Body of pancreas (tissue), 4 donors: ENCODE measurements at regions not wholly inside any gene's neighbourhood (a gene's known extent, or its start where the extent isn't known, plus 50 kb on each side); places are given as distances from the start of the nearest gene placed in this dataset.

Experiments
- ATAC-seq: fragments of 150-250 bp; one replicate; pipeline ENCODE4 v1.9.1; 2016
- DNase-seq, 4 donors: peaks; one replicate each; pipeline ENCODE4 v3.0.0-alpha.2; 2019
- H3K27ac ChIP-seq, 4 donors: fragments of 200-600 bp; sonication (generic); 1 replicate in 3 of 4; 2 replicates in 1 of 4; pipeline versions ENCODE4 v1.5.1 to v1.6.1; 2016 to 2019; ENCODE audit warnings: mild to moderate bottlenecking in 1 of 4, mixed read lengths in 1 of 4, moderate library complexity in 1 of 4
- H3K27me3 ChIP-seq, 2 donors: fragments of 200-600 bp; sonication (generic); one replicate each; pipeline ENCODE4 v1.6.0; 2016; ENCODE audit warnings: mild to moderate bottlenecking in 1 of 2
- H3K36me3 ChIP-seq, 2 donors: fragments of 200-600 bp; sonication (generic); replicated peaks in 1 of 2; 2 replicates each; pipeline ENCODE4 v1.5.1; 2016; ENCODE audit warnings: low read depth in 2 of 2; ENCODE audit not compliant: insufficient read depth in 1 of 2
- H3K4me1 ChIP-seq: fragments of 200-600 bp; sonication (generic); one replicate; pipeline ENCODE4 v1.6.0; 2016
- H3K4me3 ChIP-seq, 2 donors: fragments of 200-600 bp; sonication (generic); 1 replicate in 1 of 2; 2 replicates in 1 of 2; pipeline ENCODE4 v1.5.1; 2016 to 2019
- H3K9me3 ChIP-seq, 3 donors: fragments of 200-600 bp; sonication (generic); 1 replicate in 2 of 3; 2 replicates in 1 of 3; pipeline ENCODE4 v1.5.1; 2016
- POLR2A ChIP-seq, 3 donors: fragments of 450-650 bp; IDR thresholded peaks; one replicate each; pipeline ENCODE4 v1.6.1; 2016; ENCODE audit warnings: antibody characterized with exemption in 3 of 3, mild to moderate bottlenecking in 2 of 3
- WGBS, 2 donors: methylation state at CpG; one replicate each; pipeline ENCODE4 v1.1.5; 2017; 5-methylcytosine and 5-hydroxymethylcytosine counted together
- intact Hi-C: fragments of 100-400 bp; cut with DNase I; formaldehyde crosslinking; loops from one replicate; pipeline ENCODE4 v1.15.1; 2023
- TF ChIP-seq, protein P1 (sequence below), 7 experiments: fragments of 450-650 bp in 4 of 7; fragments of 200-600 bp in 3 of 7; sonication (generic) in 3 of 7; IDR thresholded peaks; one replicate each; pipeline ENCODE4 v1.5.1; 2016 to 2019; ENCODE audit warnings: antibody characterized with exemption in 7 of 7

DNA sequence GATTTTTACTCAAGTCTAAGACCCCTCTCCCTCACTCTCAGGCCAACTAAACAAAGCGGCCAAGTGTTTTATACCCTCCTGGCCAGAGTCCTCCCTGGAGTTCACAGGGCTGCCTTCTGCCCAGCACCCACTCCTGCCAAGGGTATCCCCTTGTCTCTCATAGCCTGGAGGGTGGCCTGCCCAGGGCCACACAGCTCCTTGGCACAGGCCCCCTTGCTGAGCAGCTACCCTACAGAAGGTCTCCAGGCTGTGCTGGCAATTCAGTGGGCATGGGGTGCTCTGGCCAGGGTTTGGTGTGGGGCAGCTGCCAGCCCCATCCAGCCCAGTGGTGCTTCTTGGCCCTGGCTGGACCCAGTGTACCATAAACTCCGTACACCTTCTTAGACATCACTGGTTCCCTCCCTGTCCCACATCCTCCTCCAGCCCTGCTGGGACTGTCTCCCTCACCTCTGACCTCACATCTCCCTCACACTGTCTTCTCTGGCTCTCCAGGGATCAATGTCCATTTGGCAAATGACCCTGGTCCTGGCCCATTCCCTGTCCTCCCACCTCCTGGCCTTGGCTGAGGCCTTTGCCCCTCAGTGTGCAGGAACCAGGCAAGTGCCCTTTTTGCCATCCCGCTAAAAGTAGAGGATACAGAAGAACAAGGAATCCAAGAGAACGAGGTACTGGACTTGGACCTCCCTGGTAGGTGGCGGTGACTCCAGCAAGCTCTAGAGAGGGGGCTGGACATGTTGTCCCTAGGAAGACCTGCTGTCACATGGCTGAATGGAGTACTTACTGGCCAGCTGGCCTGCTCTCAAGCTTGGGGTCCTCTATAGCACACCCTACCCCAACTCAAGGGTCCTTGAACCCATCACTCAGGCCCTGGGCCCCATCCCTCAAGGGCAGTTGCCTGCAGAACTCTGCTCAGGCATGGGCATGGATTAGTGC is 50.0 kb upstream of the TRPM1 start:
- H3K4me3 ChIP-seq, result no peak overlapping the region
- H3K4me1 ChIP-seq, result no peaks in the 10 kb centered on the region
- no peaks in the 10 kb centered on the region for H3K9me3 ChIP-seq
- H3K27ac ChIP-seq, result no peak overlapping the region
- 79 to 87% methylated on average over 5 of the region's 5 CpGs for WGBS, 2 donors
- DNase-seq (no peak), ATAC-seq (no peak)
- H3K27me3 ChIP-seq, result no peaks in the 10 kb centered on the region
- no peaks in the 10 kb centered on the region for H3K36me3 ChIP-seq
- TF ChIP-seq POLR2A (IDR thresholded peaks at IDR 0.05), result no peak
- intact Hi-C loops, result no loop called here

DNA sequence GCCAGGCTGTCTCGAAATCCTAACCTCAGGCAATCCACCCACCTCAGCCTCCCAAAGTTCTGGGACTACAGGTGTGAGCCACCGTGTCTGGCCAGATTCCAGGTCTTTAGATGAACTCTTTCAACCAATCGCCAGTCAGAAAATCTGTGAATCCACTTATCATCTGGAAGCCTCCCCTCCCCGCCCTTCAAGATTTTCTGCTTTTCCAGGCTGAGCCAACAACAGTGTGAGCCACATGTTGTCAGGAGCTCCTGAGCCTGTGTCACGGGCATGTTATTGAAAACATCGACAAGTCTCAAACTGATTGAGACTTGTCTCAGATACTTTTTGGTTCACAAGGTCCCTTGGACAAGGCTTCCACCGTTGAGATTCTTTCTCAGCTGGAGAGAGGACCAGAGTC is 52.0 kb upstream of the TRPM1 start:
- intact Hi-C loops, result no loop called here
- Histone ChIP-seq H3K4me1 (peaks cover 12% of the 10 kb centered on the region), H3K9me3 (no peaks in the 10 kb centered on the region), H3K36me3 (no peaks in the 10 kb centered on the region), H3K4me3 (no peak overlapping the region), H3K27ac (no peak overlapping the region), H3K27me3 (no peaks in the 10 kb centered on the region)
- TF ChIP-seq, protein P1, sequence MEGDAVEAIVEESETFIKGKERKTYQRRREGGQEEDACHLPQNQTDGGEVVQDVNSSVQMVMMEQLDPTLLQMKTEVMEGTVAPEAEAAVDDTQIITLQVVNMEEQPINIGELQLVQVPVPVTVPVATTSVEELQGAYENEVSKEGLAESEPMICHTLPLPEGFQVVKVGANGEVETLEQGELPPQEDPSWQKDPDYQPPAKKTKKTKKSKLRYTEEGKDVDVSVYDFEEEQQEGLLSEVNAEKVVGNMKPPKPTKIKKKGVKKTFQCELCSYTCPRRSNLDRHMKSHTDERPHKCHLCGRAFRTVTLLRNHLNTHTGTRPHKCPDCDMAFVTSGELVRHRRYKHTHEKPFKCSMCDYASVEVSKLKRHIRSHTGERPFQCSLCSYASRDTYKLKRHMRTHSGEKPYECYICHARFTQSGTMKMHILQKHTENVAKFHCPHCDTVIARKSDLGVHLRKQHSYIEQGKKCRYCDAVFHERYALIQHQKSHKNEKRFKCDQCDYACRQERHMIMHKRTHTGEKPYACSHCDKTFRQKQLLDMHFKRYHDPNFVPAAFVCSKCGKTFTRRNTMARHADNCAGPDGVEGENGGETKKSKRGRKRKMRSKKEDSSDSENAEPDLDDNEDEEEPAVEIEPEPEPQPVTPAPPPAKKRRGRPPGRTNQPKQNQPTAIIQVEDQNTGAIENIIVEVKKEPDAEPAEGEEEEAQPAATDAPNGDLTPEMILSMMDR (IDR thresholded peaks at IDR 0.05), result no peak
- no peak for TF ChIP-seq POLR2A (IDR thresholded peaks at IDR 0.05)
- WGBS, 2 donors, result 83 to 100% methylated on average over 7 of the region's 7 CpGs
- DNase-seq, result no peak
- no peak for ATAC-seq

DNA sequence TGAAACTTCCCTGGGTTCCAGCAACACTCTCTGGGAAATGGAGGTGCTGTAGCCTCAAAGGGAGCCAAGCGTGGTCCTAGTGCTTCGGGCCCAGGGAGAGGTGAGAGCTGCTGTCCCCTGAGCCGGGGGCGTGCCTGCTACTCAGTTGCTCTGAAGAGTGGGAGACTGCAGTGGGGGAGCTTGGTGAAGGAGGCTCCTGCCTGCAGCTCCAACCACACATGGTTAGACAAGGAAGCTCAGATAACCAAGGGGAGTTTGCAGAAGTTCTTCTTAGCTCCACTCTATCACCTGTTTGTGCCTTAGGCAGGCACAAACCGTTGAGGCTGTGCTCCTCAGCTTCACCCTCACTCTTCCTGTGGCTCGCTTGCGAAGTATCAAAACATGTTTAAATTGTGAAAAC is 53.6 kb upstream of the TRPM1 start:
- Histone ChIP-seq H3K9me3 (no peaks in the 10 kb centered on the region), H3K27me3 (no peaks in the 10 kb centered on the region), H3K36me3 (no peaks in the 10 kb centered on the region), H3K27ac (no peak overlapping the region), H3K4me1 (peaks cover 28% of the 10 kb centered on the region), H3K4me3 (no peak overlapping the region)
- no peak for ATAC-seq
- WGBS, 2 donors, result 90 to 96% methylated on average over 5 to 7 of the region's 7 CpGs
- DNase-seq, result no peak
- intact Hi-C loops, result no loop called here
- TF ChIP-seq POLR2A (IDR thresholded peaks at IDR 0.05), result no peak
- TF ChIP-seq, protein P1 (IDR thresholded peaks at IDR 0.05), result no peak

DNA sequence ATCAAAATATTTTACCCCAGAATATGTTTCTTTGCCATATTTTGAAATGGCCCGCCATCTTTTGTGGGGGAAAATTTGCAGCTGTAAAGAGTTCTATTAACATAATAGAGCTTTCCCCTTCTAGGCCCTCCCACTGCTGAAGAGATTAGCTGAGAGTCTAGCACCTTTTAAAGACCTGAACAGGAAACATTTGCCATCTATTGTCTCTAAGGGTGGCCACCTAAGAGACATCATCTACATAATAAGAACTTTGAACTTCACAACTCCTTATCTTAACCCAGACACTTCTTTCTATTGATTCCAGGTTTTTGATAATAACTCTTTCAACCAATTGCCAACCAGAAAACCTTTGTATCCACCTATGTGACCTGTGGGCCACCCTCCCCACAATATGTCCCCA is 54.7 kb upstream of the TRPM1 start:
- Histone ChIP-seq H3K27me3 (no peaks in the 10 kb centered on the region), H3K4me3 (no peak overlapping the region), H3K27ac (no peak overlapping the region), H3K36me3 (no peaks in the 10 kb centered on the region), H3K4me1 (peaks cover 31% of the 10 kb centered on the region), H3K9me3 (no peaks in the 10 kb centered on the region)
- whole genome bisulfite sequencing, 2 donors, result 93 to 96% methylated on average over 1 of the region's 1 CpG
- intact Hi-C loops, result no loop called here
- no peak for TF ChIP-seq POLR2A (IDR thresholded peaks at IDR 0.05)
- ATAC-seq (no peak), DNase-seq (no peak)

DNA sequence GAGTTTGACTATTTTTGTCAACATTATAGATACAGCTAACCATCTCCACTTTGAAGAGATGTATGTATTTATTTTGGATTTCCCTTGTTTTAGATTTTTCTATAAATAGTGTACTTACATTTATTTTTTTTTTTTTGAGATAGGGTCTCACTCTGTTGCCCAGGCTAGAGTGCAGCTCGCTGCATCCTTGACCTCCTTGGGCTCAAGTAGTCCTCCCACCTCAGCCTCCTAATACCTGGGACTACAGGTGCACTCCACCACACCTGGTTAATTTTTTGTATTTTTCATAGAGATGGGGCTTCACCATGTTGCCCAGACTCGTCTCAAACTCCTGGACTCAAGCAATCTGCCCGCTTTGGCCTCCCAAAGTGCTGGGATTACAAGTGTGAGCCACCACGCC is 55.3 kb upstream of the TRPM1 start:
- intact Hi-C loops, result no loop called here
- Histone ChIP-seq H3K4me1 (peaks cover 31% of the 10 kb centered on the region), H3K36me3 (no peaks in the 10 kb centered on the region), H3K27me3 (no peaks in the 10 kb centered on the region), H3K4me3 (no peak overlapping the region), H3K27ac (no peak overlapping the region), H3K9me3 (no peaks in the 10 kb centered on the region)
- no peak for ATAC-seq
- WGBS, 2 donors, result 93 to 95% methylated on average over 4 of the region's 4 CpGs
- TF ChIP-seq POLR2A (IDR thresholded peaks at IDR 0.05), result no peak
- TF ChIP-seq, protein P1 (IDR thresholded peaks at IDR 0.05), result no peak
- no peak for DNase-seq
